ENCODE measurements at regions not wholly inside any gene's neighbourhood (a gene's known extent, or its start where the extent isn't known, plus 50 kb on each side); places are given as distances from the start of the nearest gene placed in this dataset.

DNA sequence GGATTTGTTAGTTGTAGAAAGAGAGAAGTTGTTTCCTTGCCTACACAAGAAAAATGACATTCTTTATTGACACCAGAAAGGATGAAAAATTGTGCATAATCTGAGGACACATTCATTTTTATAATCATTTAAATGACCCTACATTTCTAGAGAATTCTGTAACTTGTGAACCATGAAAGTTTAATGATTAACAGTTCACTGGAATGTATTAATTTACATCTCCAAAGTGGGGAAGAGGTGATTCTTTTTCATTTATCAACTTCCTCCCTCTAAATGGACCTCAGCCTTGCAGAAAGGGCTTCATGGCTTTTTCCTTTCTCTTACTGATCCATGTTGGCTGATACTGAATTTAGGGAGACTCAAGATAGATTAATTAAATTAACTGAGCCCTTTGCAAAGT is 565.2 kb upstream of the LINC00305 start:
- TF ChIP-seq CTCF (conservative IDR thresholded peaks at IDR 0.05; ENCODE audit: low read length): no peak
- TF ChIP-seq EZH2phosphoT487 (IDR thresholded peaks at IDR 0.05; ENCODE audit: borderline replicate concordance, low read depth, low read length): no peak
